Osteoblast (primary cell): ENCODE measurements at regions not wholly inside any gene's neighbourhood (a gene's known extent, or its start where the extent isn't known, plus 50 kb on each side); places are given as distances from the start of the nearest gene placed in this dataset.
A peak's percentile ranks its signal among the peaks of the same experiment; 100 is the strongest.

Experiments used
- DNase-seq: peaks from one replicate; pipeline ENCODE4 v3.0.0; 2011; ENCODE audit warnings: low spot score, mixed read lengths; ENCODE audit not compliant: insufficient read length; ENCODE audit errors: missing footprints
- H2AFZ ChIP-seq: 2 replicates; pipeline ENCODE4 v1.6.0; 2011; ENCODE audit warnings: mild to moderate bottlenecking, low read length
- H3K27ac ChIP-seq: 2 replicates; pipeline ENCODE4 v1.5.1; 2011; ENCODE audit warnings: mild to moderate bottlenecking, low read depth, low read length, moderate library complexity
- H3K27me3 ChIP-seq: 2 replicates; pipeline ENCODE4 v1.6.0; 2012; ENCODE audit warnings: mild to moderate bottlenecking, control low read depth, inconsistent platforms, low read length, moderate library complexity; ENCODE audit not compliant: insufficient read depth
- H3K36me3 ChIP-seq: 2 replicates; pipeline ENCODE4 v1.5.1; 2011; ENCODE audit warnings: mild to moderate bottlenecking, low read length, control low read depth, moderate library complexity; ENCODE audit not compliant: insufficient read depth
- H3K4me1 ChIP-seq: 2 replicates; pipeline ENCODE4 v1.5.1; 2011; ENCODE audit warnings: mild to moderate bottlenecking, low read length, control low read depth, moderate library complexity; ENCODE audit not compliant: insufficient read depth
- H3K4me2 ChIP-seq: 2 replicates; pipeline ENCODE4 v1.6.0; 2011; ENCODE audit warnings: mild to moderate bottlenecking, low read length; ENCODE audit not compliant: insufficient read depth
- H3K4me3 ChIP-seq: fragments of 200-600 bp; sonication (generic); 3 replicates; pipeline ENCODE4 v1.5.1; 2012; ENCODE audit warnings: mild to moderate bottlenecking, low read length, inconsistent platforms; ENCODE audit not compliant: insufficient read depth
- H3K79me2 ChIP-seq: 2 replicates; pipeline ENCODE4 v1.6.0; 2012; ENCODE audit warnings: mild to moderate bottlenecking, low read length, control low read depth, inconsistent platforms; ENCODE audit not compliant: insufficient read depth
- H3K9me3 ChIP-seq: 2 replicates; pipeline ENCODE4 v1.5.1; 2011; ENCODE audit warnings: low read depth, low read length, control low read depth
- H4K20me1 ChIP-seq: 2 replicates; pipeline ENCODE4 v1.6.0; 2012; ENCODE audit warnings: mild to moderate bottlenecking, low read length, control low read depth; ENCODE audit not compliant: insufficient read depth
- CTCF ChIP-seq: IDR thresholded peaks from 2 replicates; pipeline ENCODE4 v1.5.1; 2011; ENCODE audit warnings: mild to moderate bottlenecking, low read depth, low read length, moderate library complexity; ENCODE audit errors: extremely low read depth

- no peak for TF ChIP-seq CTCF
- H3K36me3 ChIP-seq: no peaks in the 10 kb centered on the region
- peak overlapping the region; percentile 99 for H3K27ac ChIP-seq
- H3K4me3 ChIP-seq: peak overlapping the region; percentile 59
- peaks cover 38% of the 10 kb centered on the region for H3K4me1 ChIP-seq
- no peaks in the 10 kb centered on the region for H3K9me3 ChIP-seq
- DNase-seq: no peak
- H2AFZ ChIP-seq: peak overlapping the region; percentile 12
- no peaks in the 10 kb centered on the region for H3K27me3 ChIP-seq
- peaks cover 20% of the 10 kb centered on the region for H3K79me2 ChIP-seq
- H4K20me1 ChIP-seq: no peaks in the 10 kb centered on the region
- H3K4me2 ChIP-seq: peak overlapping the region; percentile 84
These were observed 288.5 kb upstream of the STXBP5 start for GRCh38 chr6:146915671-146916127.

DNA sequence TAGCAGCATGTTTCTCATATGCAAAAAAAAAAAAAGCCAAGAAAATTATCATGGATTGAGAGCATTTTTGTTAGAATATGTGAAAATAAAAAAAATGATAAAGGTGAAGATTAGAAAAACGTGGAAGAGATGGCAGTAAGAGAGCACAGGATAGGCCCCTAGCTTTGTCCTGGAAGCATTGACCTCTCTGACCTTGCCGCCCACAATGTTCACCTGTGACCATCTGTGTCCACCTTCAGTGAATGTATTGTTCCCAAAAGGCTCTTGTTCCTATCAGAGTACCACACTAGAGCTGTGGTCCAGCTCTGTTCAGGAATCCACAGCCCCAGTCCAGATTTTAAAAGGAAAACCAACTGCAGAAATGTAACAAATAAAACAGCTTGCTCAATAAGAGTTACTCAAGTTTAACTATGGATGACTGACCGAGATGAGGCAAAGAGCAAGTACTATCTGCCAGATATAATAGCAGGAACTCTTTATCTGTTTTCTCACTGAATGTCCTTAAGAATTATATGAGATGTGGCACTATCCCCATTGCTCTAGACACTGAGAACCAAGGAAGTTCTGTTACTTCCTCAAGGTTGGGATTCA is 287.7 kb upstream of the STXBP5 start:
- Histone ChIP-seq H3K4me1 (peaks cover 38% of the 10 kb centered on the region), H3K9me3 (no peaks in the 10 kb centered on the region), H3K27ac (peak overlapping the region; percentile 99), H3K79me2 (peaks cover 14% of the 10 kb centered on the region), H2AFZ (peak overlapping the region; percentile 40), H3K4me3 (no peak overlapping the region), H3K36me3 (no peaks in the 10 kb centered on the region), H3K27me3 (no peaks in the 10 kb centered on the region), H4K20me1 (no peaks in the 10 kb centered on the region), H3K4me2 (no peak overlapping the region)
- no peak for TF ChIP-seq CTCF
- no peak for DNase-seq

DNA sequence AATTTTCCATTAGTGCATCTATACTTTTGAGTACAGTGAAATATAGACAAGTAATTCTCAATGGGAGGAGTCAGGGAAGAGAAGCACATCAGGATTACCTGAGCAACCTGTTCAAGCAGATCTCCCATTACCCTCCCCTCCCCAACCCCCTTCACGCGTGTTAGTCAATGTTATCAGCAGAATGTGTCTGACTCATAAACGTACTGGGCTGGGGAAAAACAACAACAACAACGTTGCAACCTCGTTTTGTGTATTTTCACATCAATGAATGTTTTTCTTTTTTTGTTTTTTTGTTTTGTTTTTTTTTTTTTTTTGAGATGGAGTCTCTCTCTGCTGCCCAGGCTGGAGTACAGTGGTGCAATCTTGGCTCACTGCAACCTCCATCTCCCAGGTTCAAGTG is 287.0 kb upstream of the STXBP5 start:
- no peak for TF ChIP-seq CTCF
- H3K27ac ChIP-seq: no peak overlapping the region
- no peaks in the 10 kb centered on the region for H3K27me3 ChIP-seq
- peaks cover 38% of the 10 kb centered on the region for H3K4me1 ChIP-seq
- H3K36me3 ChIP-seq: no peaks in the 10 kb centered on the region
- H3K79me2 ChIP-seq: peaks cover 9% of the 10 kb centered on the region
- no peaks in the 10 kb centered on the region for H3K9me3 ChIP-seq
- no peak overlapping the region for H2AFZ ChIP-seq
- no peak for DNase-seq
- H4K20me1 ChIP-seq: no peaks in the 10 kb centered on the region
- no peak overlapping the region for H3K4me3 ChIP-seq
- no peak overlapping the region for H3K4me2 ChIP-seq

DNA sequence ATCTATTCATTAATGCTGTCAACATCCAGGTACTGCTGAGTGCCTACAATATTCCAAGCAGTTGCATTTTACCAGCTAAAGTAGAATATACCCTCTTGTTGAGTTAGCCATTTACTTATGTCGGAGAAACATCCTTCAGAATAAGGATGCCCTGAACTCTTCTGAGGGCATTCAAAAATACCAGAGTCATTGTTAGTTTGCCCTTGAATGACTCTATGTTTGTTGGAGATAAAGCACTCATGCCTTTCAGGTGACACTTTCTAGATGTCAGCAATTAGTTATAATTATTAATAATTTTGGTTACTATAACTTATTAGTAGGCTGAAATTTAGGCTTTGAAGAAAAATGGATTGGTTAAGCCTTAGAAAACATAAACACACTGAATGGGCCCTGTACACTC is 286.2 kb upstream of the STXBP5 start:
- Histone ChIP-seq H3K4me2 (no peak overlapping the region), H4K20me1 (no peaks in the 10 kb centered on the region), H2AFZ (peak overlapping the region; percentile 14), H3K27ac (no peak overlapping the region), H3K4me1 (peaks cover 31% of the 10 kb centered on the region), H3K27me3 (no peaks in the 10 kb centered on the region), H3K4me3 (no peak overlapping the region), H3K36me3 (no peaks in the 10 kb centered on the region), H3K9me3 (no peaks in the 10 kb centered on the region), H3K79me2 (peaks cover under 1% of the 10 kb centered on the region)
- TF ChIP-seq CTCF: no peak
- DNase-seq: no peak
